ENCODE measurements at regions not wholly inside any gene's neighbourhood (a gene's known extent, or its start where the extent isn't known, plus 50 kb on each side); places are given as distances from the start of the nearest gene placed in this dataset.

GRCh38 chr4:58732973-58733372, 1622.8 kb upstream of the IGFBP7 start:
- H2BK120ac ChIP-seq (ENCODE audit: low read depth, low read length, poor library complexity, severe bottlenecking), result no peak overlapping the region
- H3K4me1 Mint-ChIP-seq, result peaks cover 0 to 2% of the 10 kb centered on the region in 2 experiments; a peak in 2 of 4 replicates
- no peak for DNase-seq
- no peak overlapping the region for H3K4me3 Mint-ChIP-seq
- no peak overlapping the region for H3K27ac Mint-ChIP-seq
- no peak overlapping the region for H3K9ac ChIP-seq (ENCODE audit: extremely low read depth, insufficient read length, low read length)
- no peaks in the 10 kb centered on the region for H3K27me3 Mint-ChIP-seq (ENCODE audit: low read depth)
- H4K8ac ChIP-seq (replicated peaks; ENCODE audit: insufficient read length, low read depth, low read length), result no peak overlapping the region
- H3K27me3 ChIP-seq (ENCODE audit: insufficient read depth, low read length), result no peaks in the 10 kb centered on the region
- H3T11ph ChIP-seq (ENCODE audit: low read length), result no peak overlapping the region
- no peaks in the 10 kb centered on the region for H3K79me2 ChIP-seq (ENCODE audit: insufficient read depth, low read length)
- no peak overlapping the region for H2BK15ac ChIP-seq (ENCODE audit: low read depth, low read length)
- H2BK12ac ChIP-seq (ENCODE audit: insufficient read length, low read depth, low read length), result no peak overlapping the region
- H3K9me3 Mint-ChIP-seq, result no peaks in the 10 kb centered on the region
- no peaks in the 10 kb centered on the region for H3K4me1 ChIP-seq (ENCODE audit: insufficient read depth, low read length)
- no peak overlapping the region for H3K23ac ChIP-seq (ENCODE audit: insufficient read length, low read depth, low read length)
- no peak overlapping the region for H4K91ac ChIP-seq (ENCODE audit: insufficient read length, low read depth, low read length)
- no peak overlapping the region for H3K18ac ChIP-seq (ENCODE audit: insufficient read length, low read depth, low read length)
- no peak overlapping the region for H4K5ac ChIP-seq (ENCODE audit: insufficient read length, low read depth, low read length)
- H3K23me2 ChIP-seq (ENCODE audit: insufficient read length, low read depth, low read length, poor library complexity, severe bottlenecking), result no peaks in the 10 kb centered on the region
- H3K4ac ChIP-seq (ENCODE audit: low read depth, low read length), result no peak overlapping the region
- TF ChIP-seq CTCF (conservative IDR thresholded peaks at IDR 0.05), result peak; percentile 31; the same call in 2 of the 3 replicates
- H3K4me2 ChIP-seq (ENCODE audit: insufficient read depth, insufficient read length, low read length), result no peak overlapping the region
- H2AK5ac ChIP-seq (ENCODE audit: insufficient read length, low read length), result no peak overlapping the region
- no peaks in the 10 kb centered on the region for H3K9me3 ChIP-seq (ENCODE audit: control insufficient read depth, low read depth, low read length)
- H3K56ac ChIP-seq (ENCODE audit: insufficient read length, low read depth, low read length), result no peak overlapping the region
- no peaks in the 10 kb centered on the region for H3K36me3 Mint-ChIP-seq (ENCODE audit: insufficient read depth in 1 of 3, low read depth in 3 of 3)
- H2AFZ ChIP-seq (ENCODE audit: low read length), result no peak overlapping the region
- H3K79me1 ChIP-seq (ENCODE audit: insufficient read depth, low read depth, low read length, poor library complexity, severe bottlenecking), result no peaks in the 10 kb centered on the region
- no CpG with 5 or more reads among the region's 2 CpGs for WGBS (ENCODE audit: extremely low coverage, insufficient read length, low lambda C conversion rate)
- no peak overlapping the region for H2BK5ac ChIP-seq (ENCODE audit: insufficient read length, low read length)
- H3K27ac ChIP-seq (ENCODE audit: insufficient read length, low read depth, low read length), result no peak overlapping the region
- H2BK20ac ChIP-seq (ENCODE audit: low read depth, low read length, poor library complexity, severe bottlenecking), result no peak overlapping the region
- no peak overlapping the region for H3K14ac ChIP-seq (ENCODE audit: insufficient read depth, low read length)
- no peaks in the 10 kb centered on the region for H4K20me1 ChIP-seq (ENCODE audit: control insufficient read depth, insufficient read depth, insufficient read length)
